PC-9 (cell line): ENCODE measurements at regions not wholly inside any gene's neighbourhood (a gene's known extent, or its start where the extent isn't known, plus 50 kb on each side); places are given as distances from the start of the nearest gene placed in this dataset.

Source experiments
- BruUV-seq: library from RNA; stranded (reverse); fragments of 400-500 nt; replicated peaks from 2 replicates; lab custom pipeline; 2021; lab: Mats Ljungman, UMichigan
- CTCF ChIA-PET: fragments of 300-600 bp; sonication (Branson Sonifier 250); formaldehyde crosslinking; loops from one replicate; lab custom pipeline; 2022; ENCODE audit warnings: antibody characterized with exemption; lab: Charles Lee
- POLR2A ChIA-PET: fragments of 300-600 bp; sonication (Branson Sonifier 250); formaldehyde crosslinking; loops from one replicate; lab custom pipeline; 2022; ENCODE audit warnings: antibody characterized with exemption; ENCODE audit not compliant: unreplicated experiment; lab: Charles Lee
- DNase-seq, 2 experiments: peaks; one replicate each; pipeline versions ENCODE4 v3.0.0 to v3.0.0-alpha.2; 2015 to 2022; ENCODE audit warnings: mixed read lengths in 1 of 2
- H2AFZ ChIP-seq: fragments of 200-600 bp; sonication (generic); 2 replicates; pipeline ENCODE4 v1.8.1; 2017; ENCODE audit warnings: antibody characterized with exemption
- H3F3A ChIP-seq: fragments of 200-600 bp; sonication (generic); 2 replicates; pipeline ENCODE4 v1.8.1; 2017; ENCODE audit warnings: antibody characterized with exemption, mild to moderate bottlenecking, low read depth; ENCODE audit not compliant: insufficient read depth
- H3K27ac ChIP-seq: fragments of 200-600 bp; sonication (generic); 2 replicates; pipeline ENCODE4 v1.6.1; 2016; ENCODE audit warnings: mixed run types
- H3K27me3 ChIP-seq: fragments of 200-600 bp; sonication (generic); 2 replicates; pipeline ENCODE4 v1.6.1; 2016; ENCODE audit warnings: low read depth, mixed run types; ENCODE audit not compliant: insufficient read depth
- H3K36me3 ChIP-seq: fragments of 200-600 bp; sonication (generic); 2 replicates; pipeline ENCODE4 v1.6.1; 2016; ENCODE audit warnings: low read depth, mixed run types
- H3K4me1 ChIP-seq: fragments of 200-600 bp; sonication (generic); replicated peaks from 2 replicates; pipeline ENCODE4 v1.6.1; 2016; ENCODE audit warnings: mixed run types; ENCODE audit not compliant: insufficient read depth
- H3K4me2 ChIP-seq: fragments of 200-600 bp; sonication (generic); 2 replicates; pipeline ENCODE4 v1.6.1; 2017; ENCODE audit warnings: mixed run types
- H3K4me3 ChIP-seq: fragments of 200-600 bp; sonication (generic); 2 replicates; pipeline ENCODE4 v1.6.1; 2016; ENCODE audit warnings: mixed run types
- H3K79me2 ChIP-seq: fragments of 200-600 bp; sonication (generic); 2 replicates; pipeline ENCODE4 v1.6.1; 2017; ENCODE audit warnings: low read depth, mixed run types
- H3K9me2 ChIP-seq: fragments of 200-600 bp; sonication (generic); 2 replicates; pipeline ENCODE4 v1.8.1; 2017; ENCODE audit warnings: mild to moderate bottlenecking; ENCODE audit not compliant: insufficient read depth
- H3K9me3 ChIP-seq: fragments of 200-600 bp; sonication (generic); 2 replicates; pipeline ENCODE4 v1.8.1; 2016; ENCODE audit warnings: low read depth; ENCODE audit not compliant: insufficient read depth
- H4K20me1 ChIP-seq: fragments of 200-600 bp; sonication (generic); 2 replicates; pipeline ENCODE4 v1.8.1; 2017; ENCODE audit not compliant: insufficient read depth
- CTCF ChIP-seq: fragments of 200-600 bp; sonication (generic); conservative IDR thresholded peaks from 2 replicates; pipeline ENCODE4 v1.6.1; 2017; ENCODE audit warnings: mixed run types, antibody characterized with exemption, mild to moderate bottlenecking, moderate library complexity
- EZH2 ChIP-seq: fragments of 200-600 bp; sonication (generic); IDR thresholded peaks from 2 replicates; pipeline ENCODE4 v1.8.0; 2017; ENCODE audit warnings: antibody characterized with exemption, low read depth
- intact Hi-C: fragments of 100-400 bp; cut with micrococcal nuclease; formaldehyde crosslinking; loops from one replicate; pipeline ENCODE4 v1.10.0; 2022; ENCODE audit not compliant: unreplicated experiment

- H3K4me2 ChIP-seq = no peak overlapping the region
- no peak overlapping the region for H3K27ac ChIP-seq
- POLR2A ChIA-PET = no interaction called here
- no peaks in the 10 kb centered on the region for H3K79me2 ChIP-seq
- intact Hi-C loops = no loop called here
- H4K20me1 ChIP-seq = no peaks in the 10 kb centered on the region
- no peaks in the 10 kb centered on the region for H3F3A ChIP-seq
- H3K27me3 ChIP-seq = no peaks in the 10 kb centered on the region
- H2AFZ ChIP-seq = no peak overlapping the region
- no peak overlapping the region for H3K4me3 ChIP-seq
- BruUV-seq = no TSS peak
- no peaks in the 10 kb centered on the region for H3K9me2 ChIP-seq
- CTCF ChIA-PET = no interaction called here
- no peak for DNase-seq
- H3K4me1 ChIP-seq = no peaks in the 10 kb centered on the region
- no peaks in the 10 kb centered on the region for H3K9me3 ChIP-seq
- no peaks in the 10 kb centered on the region for H3K36me3 ChIP-seq
- no peak for TF ChIP-seq CTCF
- TF ChIP-seq EZH2 = no peak
Measured at GRCh38 chr2:167581961-167582574, 665.3 kb downstream of the STK39 start.

GRCh38 chr2:167579826-167580225 is 667.6 kb downstream of the STK39 start:
- H3K4me3 ChIP-seq = no peak overlapping the region
- H3K4me2 ChIP-seq = no peak overlapping the region
- H3K27me3 ChIP-seq = no peaks in the 10 kb centered on the region
- TF ChIP-seq CTCF (no peak), EZH2 (no peak)
- H3K4me1 ChIP-seq = no peaks in the 10 kb centered on the region
- no peak overlapping the region for H3K27ac ChIP-seq
- H3F3A ChIP-seq = no peaks in the 10 kb centered on the region
- DNase-seq = no peak
- H3K9me2 ChIP-seq = no peaks in the 10 kb centered on the region
- H4K20me1 ChIP-seq = no peaks in the 10 kb centered on the region
- no peaks in the 10 kb centered on the region for H3K79me2 ChIP-seq
- intact Hi-C loops = no loop called here
- no TSS peak for BruUV-seq
- ChIA-PET POLR2A (no interaction called here), CTCF (no interaction called here)
- H2AFZ ChIP-seq = no peak overlapping the region
- no peaks in the 10 kb centered on the region for H3K36me3 ChIP-seq
- no peaks in the 10 kb centered on the region for H3K9me3 ChIP-seq

- no peak for TF ChIP-seq CTCF
- no peak for TF ChIP-seq EZH2
- H3K36me3 ChIP-seq = no peaks in the 10 kb centered on the region
- no peaks in the 10 kb centered on the region for H3K4me1 ChIP-seq
- BruUV-seq = no TSS peak
- no peaks in the 10 kb centered on the region for H3F3A ChIP-seq
- no peak for DNase-seq
- H3K27me3 ChIP-seq = no peaks in the 10 kb centered on the region
- H3K79me2 ChIP-seq = no peaks in the 10 kb centered on the region
- no peak overlapping the region for H3K4me3 ChIP-seq
- no peaks in the 10 kb centered on the region for H4K20me1 ChIP-seq
- POLR2A ChIA-PET = no interaction called here
- H3K27ac ChIP-seq = no peak overlapping the region
- no peaks in the 10 kb centered on the region for H3K9me3 ChIP-seq
- intact Hi-C loops = no loop called here
- no peak overlapping the region for H2AFZ ChIP-seq
- H3K4me2 ChIP-seq = no peak overlapping the region
- CTCF ChIA-PET = no interaction called here
- no peaks in the 10 kb centered on the region for H3K9me2 ChIP-seq
Measured at GRCh38 chr2:167575276-167575675, 672.1 kb downstream of the STK39 start.
